ENCODE measurements at regions not wholly inside any gene's neighbourhood (a gene's known extent, or its start where the extent isn't known, plus 50 kb on each side); places are given as distances from the start of the nearest gene placed in this dataset.

- TF ChIP-seq, protein P1, sequence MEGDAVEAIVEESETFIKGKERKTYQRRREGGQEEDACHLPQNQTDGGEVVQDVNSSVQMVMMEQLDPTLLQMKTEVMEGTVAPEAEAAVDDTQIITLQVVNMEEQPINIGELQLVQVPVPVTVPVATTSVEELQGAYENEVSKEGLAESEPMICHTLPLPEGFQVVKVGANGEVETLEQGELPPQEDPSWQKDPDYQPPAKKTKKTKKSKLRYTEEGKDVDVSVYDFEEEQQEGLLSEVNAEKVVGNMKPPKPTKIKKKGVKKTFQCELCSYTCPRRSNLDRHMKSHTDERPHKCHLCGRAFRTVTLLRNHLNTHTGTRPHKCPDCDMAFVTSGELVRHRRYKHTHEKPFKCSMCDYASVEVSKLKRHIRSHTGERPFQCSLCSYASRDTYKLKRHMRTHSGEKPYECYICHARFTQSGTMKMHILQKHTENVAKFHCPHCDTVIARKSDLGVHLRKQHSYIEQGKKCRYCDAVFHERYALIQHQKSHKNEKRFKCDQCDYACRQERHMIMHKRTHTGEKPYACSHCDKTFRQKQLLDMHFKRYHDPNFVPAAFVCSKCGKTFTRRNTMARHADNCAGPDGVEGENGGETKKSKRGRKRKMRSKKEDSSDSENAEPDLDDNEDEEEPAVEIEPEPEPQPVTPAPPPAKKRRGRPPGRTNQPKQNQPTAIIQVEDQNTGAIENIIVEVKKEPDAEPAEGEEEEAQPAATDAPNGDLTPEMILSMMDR (conservative IDR thresholded peaks at IDR 0.05 in 1 of 2, IDR thresholded peaks at IDR 0.05 in 1 of 2; ENCODE audit: low read depth in 1 of 2, low read length in 2 of 2), result no peak
- TF ChIP-seq EZH2 (IDR thresholded peaks at IDR 0.05; ENCODE audit: low read length, missing control alignments), result no peak
Observed at GRCh38 chr14:61992926-61993325, 230.7 kb downstream of the SNAPC1 start.

All from fibroblast of lung (primary cell).